HG03045 (cell line): ENCODE measurements at regions not wholly inside any gene's neighbourhood (a gene's known extent, or its start where the extent isn't known, plus 50 kb on each side); places are given as distances from the start of the nearest gene placed in this dataset.
A peak's percentile ranks its signal among the peaks of the same experiment; 100 is the strongest.
"Not testable (repeated sequence)": the region's sequence is repeated elsewhere in the genome, so short reads cannot be mapped to it uniquely, and the experiment has no call there.

Experiments used
- ATAC-seq: cut with Tn5 transposase; IDR thresholded peaks from one replicate; pipeline ENCODE4 v1.9.1; 2021; ENCODE audit warnings: mild to moderate bottlenecking, moderate library complexity; ENCODE audit not compliant: unreplicated experiment

DNA sequence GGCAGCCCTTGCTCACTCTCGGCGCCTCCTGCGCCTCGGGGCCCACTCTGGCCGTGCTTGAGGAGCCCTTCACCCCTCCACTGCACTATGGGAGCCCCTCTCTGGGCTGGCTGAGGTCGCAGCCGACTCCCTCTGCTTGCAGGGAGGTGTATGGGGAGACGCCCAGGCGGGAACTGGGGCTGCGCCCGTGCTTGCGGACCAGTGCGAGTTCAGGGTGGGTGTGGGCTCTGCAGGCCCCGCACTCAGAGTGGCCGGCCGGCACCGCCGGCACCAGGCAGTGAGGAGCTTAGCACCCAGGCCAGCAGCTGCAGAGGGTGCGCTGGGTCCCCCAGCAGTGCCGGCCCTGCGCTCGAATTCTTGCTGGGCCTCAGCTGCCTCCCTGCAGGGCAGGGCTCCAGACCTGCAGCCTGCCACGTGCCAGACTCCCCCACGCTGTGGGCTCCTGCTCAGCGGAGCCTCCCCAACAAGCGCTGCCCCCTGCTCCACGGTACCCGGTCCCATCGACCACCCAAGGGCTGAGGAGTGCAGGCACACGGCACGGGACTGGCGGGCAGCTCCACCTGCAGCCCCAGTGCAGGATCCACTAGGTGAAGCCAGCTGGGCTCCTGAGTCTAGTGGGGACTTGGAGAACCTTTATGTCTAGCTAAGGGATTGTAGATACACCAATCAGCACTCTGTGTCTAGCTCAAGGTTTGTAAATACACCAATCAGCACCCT is 54.0 kb upstream of the WWC2 start:
- ATAC-seq: not testable (repeated sequence)

DNA sequence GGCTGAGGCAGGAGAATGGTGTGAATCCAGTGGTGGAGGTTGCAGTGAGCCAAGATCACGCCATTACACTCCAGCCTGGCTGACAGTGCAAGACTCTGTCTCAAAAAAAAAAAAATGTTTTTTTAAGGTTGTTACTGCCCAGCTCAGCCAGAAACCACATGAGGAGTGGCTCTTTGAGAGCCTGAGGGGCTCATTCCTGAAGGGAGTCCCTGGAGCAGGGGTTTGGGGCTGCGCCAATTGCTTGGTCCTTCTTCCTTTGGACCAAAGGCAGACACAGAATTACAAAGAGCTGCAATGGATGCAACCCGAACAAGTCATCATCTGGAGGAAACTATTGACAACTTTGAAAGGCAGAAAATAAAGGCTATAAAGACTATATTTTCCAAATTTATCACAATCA is 60.6 kb upstream of the WWC2 start:
- ATAC-seq: no peak

DNA sequence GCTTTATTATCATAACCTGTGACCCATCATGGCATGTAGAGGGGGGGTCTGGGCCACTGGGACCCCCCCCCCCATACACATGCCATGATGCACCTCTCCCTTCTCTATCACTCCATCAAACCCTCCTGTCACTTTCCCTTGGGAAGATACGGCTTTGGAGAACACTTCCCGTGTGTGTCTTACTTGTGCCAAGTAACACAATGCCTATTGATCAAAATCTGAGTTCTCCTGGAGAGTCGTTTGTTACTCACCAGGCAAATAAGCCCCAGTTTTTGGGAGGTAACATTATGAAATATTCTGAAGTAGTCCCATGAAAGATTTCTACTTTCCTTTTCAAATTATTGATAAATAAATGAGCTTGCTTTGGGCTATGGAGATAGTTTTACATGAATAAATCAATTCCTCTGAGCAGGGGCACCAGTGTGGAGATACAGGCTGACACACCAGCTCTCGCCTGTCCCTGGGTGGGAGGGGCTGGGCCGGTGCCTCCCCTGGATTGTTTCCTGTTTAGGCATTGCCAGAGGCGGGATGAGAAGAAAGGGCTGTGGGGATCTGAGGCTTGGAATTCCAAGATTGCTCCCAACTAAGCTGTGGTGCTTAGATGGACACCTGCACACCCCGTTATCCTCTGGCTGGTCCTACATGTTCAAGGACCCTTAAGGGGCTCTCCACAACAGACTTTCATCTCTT is 63.2 kb upstream of the WWC2 start:
- ATAC-seq: no peak

DNA sequence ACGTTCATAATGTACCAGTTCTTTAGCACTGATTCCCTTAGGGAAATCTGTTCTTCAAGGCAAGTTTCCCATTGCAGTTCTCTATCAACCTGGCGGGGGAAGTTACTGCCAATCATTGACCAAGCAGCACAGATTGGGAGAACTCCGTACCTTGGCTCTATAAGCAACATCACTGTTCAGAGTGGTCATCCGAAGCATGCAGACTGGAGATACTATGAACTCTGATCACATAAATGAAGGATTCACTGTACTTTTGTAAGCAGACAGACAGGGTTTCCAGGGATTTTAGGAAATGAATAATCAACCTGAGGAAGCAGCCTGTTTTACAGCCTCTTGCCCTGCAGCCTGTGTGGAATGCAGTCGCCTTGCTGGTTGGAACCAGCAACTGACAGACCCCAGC is 63.8 kb upstream of the WWC2 start:
- ATAC-seq: no peak

DNA sequence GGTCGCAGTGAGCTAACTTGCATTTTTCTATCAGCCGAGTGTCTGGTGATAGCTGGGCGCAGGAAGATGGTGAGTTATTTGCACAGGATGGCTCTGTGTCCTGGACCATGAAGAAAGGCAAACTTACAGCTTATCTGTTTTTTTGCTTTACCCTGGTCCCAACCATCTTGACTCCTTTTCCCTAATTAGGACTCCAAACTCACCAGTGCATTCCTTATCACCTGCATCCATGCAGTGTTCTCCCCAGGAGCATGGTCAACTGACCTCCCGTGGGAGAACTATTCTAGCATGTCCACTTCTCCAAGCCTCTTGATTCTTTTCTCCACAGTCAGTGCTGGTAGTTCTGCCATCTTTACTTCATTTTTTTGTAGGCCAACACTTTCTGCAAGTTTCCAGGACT is 68.2 kb upstream of the WWC2 start:
- ATAC-seq: no peak

DNA sequence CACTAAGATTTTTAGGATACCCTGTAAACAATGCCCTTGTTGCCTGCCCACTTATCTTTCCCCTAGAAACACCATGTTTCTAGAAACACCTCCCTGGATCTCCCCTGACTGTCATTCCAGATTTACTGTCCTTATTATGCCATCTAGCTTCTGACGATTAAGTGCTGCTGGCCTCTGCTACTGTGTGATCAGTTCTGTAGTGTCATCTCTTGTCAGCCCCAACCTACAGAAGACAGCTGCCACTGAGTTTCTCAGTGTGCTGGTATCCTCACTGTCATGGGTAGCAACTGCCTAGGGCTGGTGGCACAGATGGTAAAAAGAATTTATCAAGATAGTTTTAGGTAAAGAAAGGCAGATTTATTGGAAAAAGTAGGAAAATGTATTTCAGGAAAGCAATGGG is 68.7 kb upstream of the WWC2 start:
- no peak for ATAC-seq

DNA sequence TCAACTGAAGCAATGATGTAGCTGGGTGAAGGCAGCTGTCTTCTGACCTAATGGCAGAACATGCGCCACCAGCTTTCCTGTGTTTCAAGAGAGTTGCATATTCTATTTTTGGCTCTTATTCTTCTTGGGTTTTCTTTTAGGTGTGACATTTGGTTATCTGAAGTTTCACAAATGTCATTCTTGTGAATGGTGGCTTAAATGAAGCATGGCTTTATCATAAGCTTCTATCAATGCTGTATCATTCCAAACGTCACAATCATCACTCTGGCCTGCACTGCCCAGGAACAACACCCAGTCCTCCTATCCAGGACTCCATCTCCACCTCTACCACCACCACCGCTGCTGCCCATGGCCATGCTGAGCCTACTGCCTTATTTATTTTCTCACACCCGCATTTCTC is 69.7 kb upstream of the WWC2 start:
- ATAC-seq: no peak

DNA sequence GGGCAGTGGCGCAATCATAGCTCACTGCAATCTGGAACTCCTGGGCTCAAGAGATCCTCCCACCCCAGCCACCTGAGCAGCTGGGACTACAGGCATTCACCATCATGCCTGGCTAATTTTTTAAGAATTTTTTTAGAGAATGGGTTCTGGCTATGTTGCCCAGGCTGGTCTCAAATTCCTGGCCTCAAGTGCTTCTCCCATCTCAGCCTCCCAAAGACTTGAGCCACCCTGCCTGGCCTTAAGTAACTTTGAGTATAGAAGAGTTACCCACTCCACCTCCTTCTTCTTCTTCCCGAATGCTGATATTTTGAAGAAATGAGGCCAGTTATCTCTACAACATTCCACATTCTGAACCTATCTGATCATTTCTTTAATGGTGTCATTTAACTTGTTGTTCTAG is 72.4 kb upstream of the WWC2 start:
- ATAC-seq: no peak

DNA sequence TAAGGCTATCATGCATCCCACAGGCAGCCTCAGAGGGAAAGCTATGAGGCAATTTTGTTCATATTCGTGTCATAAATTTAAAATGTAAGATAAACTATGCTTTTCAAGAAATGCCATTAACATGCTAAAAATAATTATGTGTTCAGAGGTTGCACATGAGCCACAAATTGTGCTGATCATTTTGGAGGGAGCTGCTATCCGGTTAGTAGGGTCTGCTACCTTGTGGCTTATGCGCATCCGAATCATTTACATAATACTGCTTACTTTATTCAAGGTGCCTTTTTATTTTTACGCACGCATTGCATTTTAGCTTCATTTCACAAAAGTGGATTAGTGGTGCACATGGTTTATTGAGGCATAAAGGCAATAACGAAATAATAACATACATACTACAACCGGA is 76.4 kb upstream of the WWC2 start:
- ATAC-seq: no peak

DNA sequence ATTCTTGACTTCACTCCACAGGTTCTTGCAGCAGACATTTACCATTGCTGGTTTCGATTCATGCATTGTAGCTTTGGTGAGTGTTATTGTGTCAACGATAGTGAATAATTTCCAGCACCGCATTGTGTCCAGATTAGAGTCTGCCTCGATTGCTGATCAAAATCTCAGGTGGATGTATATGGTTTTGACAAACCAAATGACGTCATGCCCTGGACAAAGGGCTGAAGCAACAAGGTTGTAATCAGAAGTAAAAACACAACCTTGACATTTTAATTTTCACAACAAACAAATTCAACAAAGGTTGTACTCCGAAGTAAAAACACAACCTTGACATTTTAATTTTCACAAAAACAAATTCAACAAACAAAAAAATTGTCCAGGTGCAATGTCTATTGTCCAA is 81.1 kb upstream of the WWC2 start:
- no peak for ATAC-seq

DNA sequence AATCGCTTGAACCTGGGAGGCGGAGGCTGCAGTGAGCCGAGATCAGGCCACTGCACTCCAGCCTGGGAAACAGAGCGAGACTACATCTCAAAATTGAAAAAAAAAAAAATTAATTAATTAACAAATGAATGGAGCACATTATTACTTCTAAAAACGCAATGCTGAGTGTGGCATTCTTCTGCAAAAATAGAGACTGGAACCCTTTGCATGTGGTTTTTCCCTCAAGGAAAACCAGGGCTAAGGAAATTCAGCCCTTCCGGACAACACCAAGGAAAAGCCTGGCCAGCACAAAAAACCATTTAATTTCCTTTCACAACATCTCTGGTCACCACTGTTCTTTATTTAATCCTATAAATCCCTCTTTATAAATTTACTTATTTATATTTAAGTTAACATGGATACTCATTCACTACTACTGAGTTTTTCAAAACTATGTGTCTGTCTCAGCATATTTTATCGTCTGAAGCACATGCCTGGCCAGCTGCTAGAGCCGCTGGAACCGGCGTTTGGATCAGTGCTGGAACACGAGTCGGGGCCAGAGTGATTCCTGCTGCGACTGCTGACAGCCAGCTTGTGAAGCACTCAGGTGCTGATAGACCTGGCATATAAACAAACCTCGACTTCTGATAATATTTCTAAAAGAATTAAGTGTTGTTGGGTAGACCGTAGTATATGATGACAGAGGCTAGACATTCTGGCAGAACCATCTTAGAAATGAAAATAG is 84.5 kb upstream of the WWC2 start:
- ATAC-seq: no peak

DNA sequence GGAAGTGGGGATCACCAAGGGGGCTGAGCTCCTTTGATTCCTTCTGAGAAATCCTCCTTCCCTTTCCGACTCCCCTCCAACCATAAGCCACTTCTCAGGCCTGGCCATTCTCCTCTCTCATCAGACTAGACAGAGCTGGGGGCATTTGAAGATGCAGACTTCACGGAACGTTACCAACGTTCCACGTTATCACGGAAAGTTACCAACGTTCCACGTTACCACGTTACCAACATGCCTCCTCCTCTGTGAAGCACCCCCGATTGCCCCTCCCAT is 85.4 kb upstream of the WWC2 start:
- ATAC-seq: no peak

DNA sequence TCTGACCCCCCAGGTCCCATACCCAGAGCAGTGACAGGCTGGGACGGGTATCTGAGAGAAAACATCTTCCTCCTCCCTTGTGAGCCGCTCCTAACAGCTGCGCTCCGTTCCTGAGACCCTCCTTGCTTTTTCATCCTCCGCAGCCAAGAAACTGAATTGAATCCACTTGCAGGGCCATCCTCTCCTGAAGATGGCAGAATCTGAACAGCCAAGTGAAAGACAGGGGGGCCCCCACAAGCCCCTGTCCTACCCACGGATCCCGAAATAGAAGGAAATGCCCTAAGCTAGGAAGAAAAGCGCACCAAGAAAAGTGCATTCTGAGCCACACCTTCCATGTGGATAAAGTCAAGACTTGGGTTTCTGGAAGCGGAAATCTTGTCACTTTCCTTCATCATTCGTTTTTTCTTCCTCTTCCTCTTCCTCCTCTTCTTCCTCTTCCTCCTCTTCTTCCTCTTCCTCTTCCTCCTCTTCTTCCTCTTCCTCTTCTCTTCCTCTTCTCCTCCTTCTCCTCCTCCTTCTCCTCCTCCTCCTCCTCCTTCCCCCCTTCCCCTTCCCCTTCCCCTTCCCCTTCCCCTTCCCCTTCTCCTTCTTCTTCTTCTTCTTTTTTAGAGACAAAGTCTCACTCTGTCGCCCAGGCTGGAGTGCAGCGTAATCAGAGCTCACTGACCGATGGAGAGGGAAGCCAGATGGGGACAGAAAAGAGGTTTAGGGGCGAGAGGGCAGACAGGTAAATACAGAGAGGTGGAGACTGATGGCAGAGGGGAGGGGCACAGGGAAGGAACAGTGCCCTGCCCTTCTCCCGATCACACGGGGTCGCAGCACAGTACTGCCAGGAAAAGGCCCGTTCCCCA is 86.0 kb upstream of the WWC2 start:
- no peak for ATAC-seq

DNA sequence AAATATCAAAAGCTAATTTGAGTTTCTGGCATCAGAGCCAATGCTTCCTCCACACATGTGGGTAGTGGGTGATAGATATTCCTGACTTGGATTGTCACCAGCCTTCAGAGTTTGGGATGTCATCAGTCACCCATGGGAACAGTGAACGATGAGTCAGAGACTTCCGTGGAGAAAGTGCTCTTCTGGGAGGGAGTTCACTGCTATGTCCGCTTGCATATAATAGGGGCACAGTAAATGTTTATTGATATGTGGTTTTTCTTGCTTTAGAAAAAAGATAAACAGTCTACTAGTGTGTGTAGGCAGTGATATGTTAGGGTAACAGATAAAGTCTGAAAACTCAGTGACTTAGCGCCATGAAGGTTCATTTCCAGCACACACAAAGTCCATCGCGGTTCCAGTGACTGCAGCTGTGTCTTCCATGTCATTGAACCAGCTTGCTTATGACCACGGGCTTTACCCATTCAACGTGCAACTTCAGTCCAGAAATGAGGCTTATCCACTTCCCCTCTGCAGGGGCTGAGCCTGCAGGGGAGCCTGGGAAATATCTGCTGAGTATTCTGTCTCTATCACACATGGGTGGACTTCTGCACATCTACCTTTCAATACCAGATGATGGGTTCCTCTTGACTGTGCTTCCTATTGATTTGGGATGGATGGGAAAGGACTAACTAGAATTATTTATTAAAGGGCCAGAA is 87.7 kb upstream of the WWC2 start:
- no peak for ATAC-seq

DNA sequence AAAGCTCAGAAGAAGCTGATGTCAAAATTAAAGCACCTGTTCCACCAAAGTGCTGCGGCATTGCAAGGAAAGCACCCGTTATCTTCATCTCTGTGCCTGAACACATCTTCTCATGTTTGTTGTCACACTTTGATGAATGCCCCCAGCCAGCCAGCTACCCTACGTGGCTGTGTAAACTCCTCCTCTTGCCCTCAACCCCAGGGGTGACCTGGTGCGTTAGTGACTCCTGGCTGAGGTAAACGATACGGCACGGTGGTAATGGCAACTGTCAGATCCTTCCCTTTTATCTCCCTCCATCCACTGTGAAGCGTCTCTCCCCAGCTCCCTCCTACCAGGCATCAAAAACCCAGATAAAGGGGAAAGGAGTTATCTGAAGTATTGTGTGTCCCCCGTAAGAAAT is 90.6 kb upstream of the WWC2 start:
- no peak for ATAC-seq

DNA sequence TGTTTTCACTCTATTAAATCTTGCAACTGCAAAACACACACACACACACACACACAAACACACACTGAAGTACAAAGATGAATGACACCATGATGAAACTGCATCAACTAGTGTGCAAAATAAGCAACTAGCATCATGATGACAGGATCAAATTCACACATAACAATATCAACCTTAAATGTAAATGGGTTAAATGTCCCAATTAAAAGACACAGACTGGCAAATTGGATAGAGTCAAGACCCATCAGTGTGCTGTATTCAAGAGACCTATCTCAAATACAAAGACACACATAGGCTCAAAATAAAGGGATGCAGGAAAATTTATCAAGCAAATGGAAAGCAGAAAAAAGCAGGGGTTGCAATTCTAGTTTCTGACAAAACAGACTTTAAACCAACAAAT is 87.2 kb upstream of the DCTD start:
- ATAC-seq: not testable (repeated sequence)

DNA sequence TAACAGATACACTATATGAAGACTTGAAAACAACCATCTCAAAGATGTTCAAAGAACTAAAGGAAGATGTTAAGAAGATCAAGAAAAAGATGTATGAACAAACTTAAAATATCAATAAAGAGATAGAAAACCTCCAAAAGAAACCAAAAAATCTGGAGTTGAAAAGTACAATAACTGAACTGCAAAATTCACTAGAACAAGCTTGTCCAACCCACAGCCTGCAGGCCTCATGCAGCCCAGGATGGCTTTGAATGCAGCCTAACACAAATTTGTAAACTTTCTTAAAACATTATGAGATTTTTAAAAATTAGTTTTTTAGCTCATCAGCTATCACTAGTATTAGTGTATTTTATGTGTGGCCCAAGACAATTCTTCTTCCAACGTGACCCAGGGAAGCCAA is 77.0 kb upstream of the DCTD start:
- no peak for ATAC-seq

DNA sequence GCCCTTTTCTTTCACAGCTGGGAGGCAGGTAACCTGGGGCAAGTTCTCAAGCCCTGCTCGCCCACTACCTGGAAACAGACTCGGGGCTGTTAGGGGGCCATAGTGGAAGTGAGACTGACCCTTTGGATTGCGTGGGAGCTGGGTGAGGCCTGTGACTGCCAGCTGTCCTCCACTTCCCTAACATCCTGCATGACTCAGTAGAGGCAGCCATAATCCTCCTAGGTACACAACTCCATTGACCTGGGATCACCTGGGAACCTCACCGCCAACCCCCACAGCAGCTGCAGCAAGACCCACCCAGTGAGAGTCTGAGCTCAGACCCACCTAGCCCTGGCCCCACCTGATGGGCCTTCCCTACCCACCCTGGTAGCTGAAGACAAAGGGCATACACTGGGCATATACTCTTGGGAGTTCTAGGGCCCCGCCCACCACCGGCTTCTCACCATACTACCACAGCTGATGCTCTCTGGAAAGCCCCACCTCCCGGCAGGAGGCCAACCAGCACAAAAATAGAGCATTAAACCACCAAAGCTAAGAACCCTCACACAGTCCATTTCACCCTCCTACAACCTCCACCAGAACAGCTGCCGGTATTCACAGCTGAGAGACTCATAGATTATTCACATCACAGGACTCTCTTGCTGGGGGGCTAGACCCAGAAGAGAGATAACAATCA is 61.1 kb upstream of the DCTD start:
- peak; percentile 63 for ATAC-seq

DNA sequence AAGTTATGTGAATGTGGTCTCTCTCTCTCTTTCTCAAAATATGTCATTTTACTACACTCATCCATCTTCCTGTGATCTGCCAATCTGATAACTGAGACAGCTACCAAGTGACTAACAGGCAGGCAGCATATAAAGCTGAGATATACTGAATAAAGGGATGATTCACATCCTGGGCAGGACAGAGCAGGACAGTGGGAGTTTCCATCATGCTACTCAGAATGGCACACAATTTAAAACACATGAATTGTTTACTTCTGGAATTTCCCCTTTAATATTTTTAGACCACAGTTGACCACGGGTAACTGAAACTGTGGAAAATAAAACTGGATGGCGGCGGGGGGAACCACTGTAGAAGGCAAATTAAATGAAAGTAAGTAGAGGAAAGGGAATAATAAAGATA is 58.6 kb upstream of the DCTD start:
- ATAC-seq: peak; percentile 71

DNA sequence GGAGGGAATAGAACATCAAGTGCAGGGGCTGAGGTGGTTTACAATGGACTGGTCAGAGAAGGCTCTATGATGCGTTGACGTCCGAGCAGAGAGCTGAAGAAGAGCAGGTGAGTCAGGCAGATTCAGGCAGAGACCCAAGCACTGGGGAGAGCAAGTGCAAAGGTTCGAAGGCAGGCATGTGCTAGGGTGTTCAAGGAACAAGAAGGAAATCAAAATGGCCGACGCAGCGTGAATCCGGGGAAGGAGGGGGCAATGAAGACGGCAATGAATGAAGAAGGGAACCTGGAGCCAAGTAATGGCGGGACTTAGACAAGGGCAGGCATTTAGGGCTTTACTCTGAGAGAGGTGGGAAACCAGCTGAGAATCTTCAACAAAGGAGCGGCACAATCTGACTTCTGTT is 56.8 kb upstream of the DCTD start:
- no peak for ATAC-seq
